ENCODE measurements at regions not wholly inside any gene's neighbourhood (a gene's known extent, or its start where the extent isn't known, plus 50 kb on each side); places are given as distances from the start of the nearest gene placed in this dataset.

- Mint-ChIP-seq H3K36me3 (ENCODE audit: low read depth) (peaks cover 19% of the 10 kb centered on the region), H3K9me3 (peaks cover 23% of the 10 kb centered on the region), H3K4me3 (no peak overlapping the region), H3K4me1 (ENCODE audit: low read depth) (no peaks in the 10 kb centered on the region), H3K27me3 (peaks cover 5% of the 10 kb centered on the region), H3K27ac (no peak overlapping the region)
- DNase-seq (no peak), ATAC-seq (ENCODE audit: poor library complexity) (no peak)
- no peaks in the 10 kb centered on the region for H3K27me3 ChIP-seq (ENCODE audit: control insufficient read depth in 1 of 2, insufficient read depth in 2 of 2, low read length in 2 of 2)
- H3K4me1 ChIP-seq (ENCODE audit: insufficient read depth, low read length), result no peaks in the 10 kb centered on the region
- H3K27ac ChIP-seq (ENCODE audit: low read depth in 1 of 2, low read length in 2 of 2), result no peak overlapping the region
- CTCF ChIA-PET, result no interaction called here
- peaks cover 0 to 33% of the 10 kb centered on the region in 2 experiments for H3K9me3 ChIP-seq (ENCODE audit: control insufficient read depth in 1 of 2, insufficient read depth in 1 of 2, low read length in 2 of 2)
- POLR2A ChIA-PET, result no interaction called here
- TF ChIP-seq CTCF (IDR thresholded peaks at IDR 0.05), result no peak
- no peak overlapping the region for H3K4me3 ChIP-seq (ENCODE audit: low read length)
- intact Hi-C loops (cut with DNase I, micrococcal nuclease), result no loop called here
- H3K36me3 ChIP-seq (ENCODE audit: insufficient read depth, low read length), result no peaks in the 10 kb centered on the region
Observed at GRCh38 chr6:105972440-105972839, 113.7 kb upstream of the PRDM1 start.

GRCh38 chr6:105968603-105969333, 117.4 kb upstream of the PRDM1 start:
- TF ChIP-seq CTCF (IDR thresholded peaks at IDR 0.05), result no peak
- H3K9me3 ChIP-seq (ENCODE audit: control insufficient read depth in 1 of 2, insufficient read depth in 1 of 2, low read length in 2 of 2), result peaks cover 0 to 33% of the 10 kb centered on the region in 2 experiments
- Mint-ChIP-seq H3K27ac (no peak overlapping the region), H3K36me3 (ENCODE audit: low read depth) (peaks cover 18% of the 10 kb centered on the region), H3K4me1 (ENCODE audit: low read depth) (no peaks in the 10 kb centered on the region), H3K9me3 (peaks cover 25% of the 10 kb centered on the region), H3K27me3 (no peaks in the 10 kb centered on the region), H3K4me3 (no peak overlapping the region)
- no peaks in the 10 kb centered on the region for H3K4me1 ChIP-seq (ENCODE audit: insufficient read depth, low read length)
- POLR2A ChIA-PET, result no interaction called here
- no peak overlapping the region for H3K4me3 ChIP-seq (ENCODE audit: low read length)
- no peak for DNase-seq
- ATAC-seq (ENCODE audit: poor library complexity), result no peak
- H3K36me3 ChIP-seq (ENCODE audit: insufficient read depth, low read length), result no peaks in the 10 kb centered on the region
- no peaks in the 10 kb centered on the region for H3K27me3 ChIP-seq (ENCODE audit: control insufficient read depth in 1 of 2, insufficient read depth in 2 of 2, low read length in 2 of 2)
- CTCF ChIA-PET, result no interaction called here
- H3K27ac ChIP-seq (ENCODE audit: low read depth in 1 of 2, low read length in 2 of 2), result no peak overlapping the region
- intact Hi-C loops (cut with DNase I, micrococcal nuclease), result no loop called here

- CTCF ChIA-PET, result no interaction called here
- intact Hi-C loops (cut with DNase I, micrococcal nuclease), result no loop called here
- no peak overlapping the region for H3K4me3 Mint-ChIP-seq
Observed at GRCh38 chr6:105967917-105968602, 118.1 kb upstream of the PRDM1 start.

More at GRCh38 chr6:105967917-105968602, 118.1 kb upstream of the PRDM1 start:
- H3K4me1 Mint-ChIP-seq (ENCODE audit: low read depth), result no peaks in the 10 kb centered on the region
- POLR2A ChIA-PET, result no interaction called here
- no peaks in the 10 kb centered on the region for H3K27me3 Mint-ChIP-seq
- no peaks in the 10 kb centered on the region for H3K27me3 ChIP-seq (ENCODE audit: control insufficient read depth in 1 of 2, insufficient read depth in 2 of 2, low read length in 2 of 2)
- no peaks in the 10 kb centered on the region for H3K36me3 ChIP-seq (ENCODE audit: insufficient read depth, low read length)
- H3K4me1 ChIP-seq (ENCODE audit: insufficient read depth, low read length), result no peaks in the 10 kb centered on the region
- no peak overlapping the region for H3K27ac Mint-ChIP-seq
- ATAC-seq (ENCODE audit: poor library complexity), result no peak
- no peak overlapping the region for H3K27ac ChIP-seq (ENCODE audit: low read depth in 1 of 2, low read length in 2 of 2)
- H3K4me3 ChIP-seq (ENCODE audit: low read length), result no peak overlapping the region
- no peak for TF ChIP-seq CTCF (IDR thresholded peaks at IDR 0.05)
- peaks cover 18% of the 10 kb centered on the region for H3K9me3 Mint-ChIP-seq
- H3K36me3 Mint-ChIP-seq (ENCODE audit: low read depth), result peaks cover 11% of the 10 kb centered on the region
- peaks cover 0 to 29% of the 10 kb centered on the region in 2 experiments for H3K9me3 ChIP-seq (ENCODE audit: control insufficient read depth in 1 of 2, insufficient read depth in 1 of 2, low read length in 2 of 2)
- DNase-seq, result no peak
